SIG-M5 (cell line): ENCODE measurements at regions not wholly inside any gene's neighbourhood (a gene's known extent, or its start where the extent isn't known, plus 50 kb on each side); places are given as distances from the start of the nearest gene placed in this dataset.

Source experiments
- DNase-seq: peaks from one replicate; lab custom pipeline; 2025; lab: John Stamatoyannopoulos, UW

DNA sequence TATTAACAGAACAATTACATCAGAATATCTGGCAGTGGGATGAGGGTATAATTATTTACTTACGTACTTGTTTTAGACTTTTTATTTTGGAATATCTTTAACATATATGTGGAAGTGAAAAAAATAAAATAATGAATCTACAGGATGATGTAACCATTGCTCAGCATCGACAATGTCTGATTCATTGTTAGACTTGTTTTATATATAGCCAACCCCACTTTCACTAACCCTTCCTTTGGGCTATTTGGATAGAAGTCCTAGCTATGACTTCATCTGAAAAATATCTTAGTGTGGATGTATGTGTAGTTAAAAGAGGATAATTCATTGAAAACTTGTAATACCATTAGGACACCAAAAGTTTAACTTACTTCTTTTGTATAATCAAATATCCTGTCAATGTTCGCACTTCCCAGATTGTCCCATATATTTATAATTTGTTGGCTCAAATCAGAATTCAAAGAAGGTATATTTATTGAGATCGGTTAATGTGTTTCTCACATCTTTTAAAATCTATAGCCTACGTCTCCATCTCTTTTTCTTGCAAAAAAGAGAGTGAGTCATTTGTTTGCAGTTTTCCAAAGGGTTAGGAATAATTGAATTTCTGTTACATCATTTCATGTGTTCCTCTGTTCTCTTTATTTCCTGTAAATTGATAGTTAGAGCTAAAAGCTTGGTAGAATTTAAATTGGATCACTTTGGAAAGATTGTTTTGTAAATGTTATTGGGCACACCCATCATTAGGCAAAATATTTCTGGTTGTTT, 506.1 kb upstream of the FAM98A start:
- DNase-seq = no peak

DNA sequence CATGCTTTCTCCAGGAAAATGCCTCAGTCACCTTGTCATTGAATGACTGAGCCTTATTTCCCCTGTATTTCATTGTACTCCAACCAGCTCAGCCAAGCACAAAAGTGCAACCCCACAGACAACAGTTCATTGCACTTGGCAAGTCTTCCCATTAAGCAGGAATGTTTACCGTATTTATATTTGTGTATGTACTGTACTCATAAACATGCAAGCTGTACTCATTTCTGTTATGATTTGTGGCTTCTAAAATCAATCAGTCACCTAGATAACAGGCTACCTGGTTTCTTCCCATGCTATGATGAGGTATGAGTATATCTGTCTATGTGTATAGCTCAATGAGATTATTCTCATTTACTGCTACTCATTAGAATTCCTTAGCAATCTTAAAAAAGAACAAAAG, 505.5 kb upstream of the FAM98A start:
- no peak for DNase-seq

DNA sequence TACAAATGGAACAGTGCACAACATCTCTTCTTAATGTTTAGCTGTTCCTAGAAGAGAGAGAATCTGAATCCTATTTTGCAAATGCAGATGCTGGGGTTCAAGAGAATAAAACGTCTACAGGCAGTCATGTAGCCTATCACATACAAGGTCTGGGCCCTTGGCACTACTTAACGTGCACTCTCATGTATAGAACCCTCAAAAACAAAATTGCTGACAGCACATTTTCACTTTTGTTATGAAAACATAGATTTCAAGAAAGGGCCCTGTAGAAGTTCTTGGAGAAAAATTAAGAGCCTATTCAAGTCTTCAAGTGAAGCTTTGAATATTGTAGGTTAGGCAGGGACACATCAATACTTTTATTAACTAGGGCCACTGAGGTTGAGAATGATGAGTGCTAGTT, 504.3 kb upstream of the FAM98A start:
- DNase-seq = no peak

DNA sequence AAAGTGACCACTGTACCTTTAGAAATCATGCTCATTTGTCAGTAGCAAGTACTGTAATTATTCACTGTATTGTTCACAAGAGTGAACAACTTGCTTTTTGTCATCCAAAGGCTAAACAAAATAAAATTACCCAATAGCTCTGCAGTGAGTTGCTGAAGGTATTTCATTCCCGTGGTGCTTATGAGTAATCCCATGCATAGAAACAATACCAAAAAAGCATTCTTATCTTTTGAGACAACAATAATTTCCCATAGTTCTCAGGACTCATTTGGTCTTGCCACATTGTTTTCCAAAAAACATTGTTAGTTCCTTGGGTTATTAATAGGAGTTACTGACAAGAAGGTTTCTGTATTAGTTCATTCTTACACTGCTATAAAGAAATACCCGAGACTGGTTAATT, 503.2 kb upstream of the FAM98A start:
- no peak for DNase-seq

DNA sequence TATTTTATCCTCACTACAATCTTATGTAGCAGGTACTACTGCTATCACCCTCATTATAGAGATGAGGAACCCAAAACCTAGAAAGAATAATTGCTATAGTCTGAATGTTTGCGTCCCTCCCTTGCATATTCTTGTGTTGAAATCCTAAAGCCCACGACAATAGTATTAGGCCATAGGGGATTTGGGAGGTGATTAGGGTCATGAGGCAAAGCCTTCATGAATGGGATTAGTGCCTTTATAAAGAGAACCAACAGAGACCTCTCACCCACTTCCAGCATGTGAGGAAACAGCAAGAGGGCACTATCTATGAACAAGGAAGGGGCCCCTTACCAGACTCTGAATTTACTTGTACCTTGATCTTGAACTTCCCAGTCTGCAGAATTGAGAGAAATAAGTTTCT, 500.3 kb upstream of the FAM98A start:
- no peak for DNase-seq

DNA sequence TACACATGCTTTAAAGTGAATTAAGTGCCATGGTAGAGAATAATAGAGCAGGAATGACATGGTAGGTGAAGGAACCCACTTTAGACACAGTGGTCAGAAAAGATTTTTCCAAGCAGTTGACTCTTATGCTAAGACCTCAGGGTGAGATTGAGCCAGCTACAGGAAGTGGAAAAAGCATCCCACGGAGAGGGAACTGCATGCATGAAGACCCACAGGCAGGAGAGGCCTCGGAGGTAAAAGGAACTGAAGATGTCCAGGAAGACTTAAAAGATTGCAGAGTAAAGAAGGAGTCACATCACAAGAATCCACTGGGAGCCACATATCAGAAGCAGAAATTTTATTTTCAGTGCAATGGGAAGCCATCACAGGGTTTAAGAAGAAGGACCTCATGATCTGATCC, 499.2 kb upstream of the FAM98A start:
- DNase-seq = no peak

DNA sequence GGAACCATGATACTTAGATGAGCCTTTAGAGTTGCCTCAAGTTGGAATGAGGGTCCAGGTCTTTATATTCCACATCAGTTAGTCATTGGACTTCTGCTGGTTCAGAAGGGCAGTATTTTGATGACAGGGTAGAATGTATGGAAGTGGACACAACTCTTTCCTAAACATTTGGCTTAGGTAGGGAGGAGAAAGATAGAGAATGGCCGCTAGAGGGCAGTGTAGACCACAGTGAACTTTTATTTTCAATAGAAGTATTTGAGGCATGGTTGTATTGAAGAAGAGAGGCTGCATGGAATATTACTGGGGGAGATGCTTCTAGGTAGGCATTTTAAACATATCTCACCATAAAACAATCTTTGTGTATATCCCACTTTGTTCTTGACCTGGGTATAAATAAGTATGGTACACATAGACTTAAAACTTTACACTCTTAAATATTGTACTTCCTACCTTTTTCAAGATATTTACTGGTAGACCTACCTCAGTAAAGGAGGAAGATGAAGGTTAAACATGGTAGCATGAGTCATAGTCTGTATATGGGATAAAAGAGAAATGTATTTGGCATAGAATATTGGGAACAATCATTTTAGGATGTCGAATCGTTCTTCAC, 497.6 kb upstream of the FAM98A start:
- no peak for DNase-seq

DNA sequence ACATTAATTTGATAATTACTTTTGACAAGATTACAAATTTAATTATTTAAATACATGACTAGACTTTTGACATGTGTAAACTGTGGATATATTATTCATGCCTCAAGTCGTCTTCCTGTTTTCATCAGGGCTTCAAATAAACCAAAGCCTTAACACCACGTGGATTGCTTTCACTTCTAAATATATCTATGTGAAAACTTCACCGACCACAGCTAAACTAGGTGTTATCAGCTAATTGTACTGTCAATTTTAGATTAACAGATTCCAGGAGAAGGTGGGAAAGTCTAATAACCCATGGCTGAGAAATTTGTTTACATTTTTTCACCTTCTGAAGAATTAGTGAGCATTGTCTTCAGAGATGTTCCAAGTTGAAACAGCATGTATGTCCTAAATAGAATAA, 494.7 kb upstream of the FAM98A start:
- DNase-seq = no peak

DNA sequence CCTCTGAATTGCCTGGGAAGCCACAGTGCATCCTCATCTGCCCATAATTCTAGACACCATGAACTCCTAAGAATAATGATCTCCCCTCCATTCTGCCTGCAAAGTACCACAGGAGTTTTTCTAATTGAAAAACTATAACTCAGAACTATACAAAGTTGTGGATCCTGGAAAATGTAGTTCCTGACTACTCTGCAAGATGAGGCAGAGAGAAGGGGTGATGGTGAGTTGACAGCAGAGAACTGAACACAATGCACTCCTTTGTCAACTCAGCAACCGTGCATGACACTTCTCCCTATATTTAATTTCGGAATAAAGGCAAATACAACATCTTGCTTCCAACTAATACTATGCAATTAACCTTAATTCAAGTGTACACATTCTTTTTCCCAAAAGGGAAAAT, 471.1 kb upstream of the FAM98A start:
- no peak for DNase-seq

DNA sequence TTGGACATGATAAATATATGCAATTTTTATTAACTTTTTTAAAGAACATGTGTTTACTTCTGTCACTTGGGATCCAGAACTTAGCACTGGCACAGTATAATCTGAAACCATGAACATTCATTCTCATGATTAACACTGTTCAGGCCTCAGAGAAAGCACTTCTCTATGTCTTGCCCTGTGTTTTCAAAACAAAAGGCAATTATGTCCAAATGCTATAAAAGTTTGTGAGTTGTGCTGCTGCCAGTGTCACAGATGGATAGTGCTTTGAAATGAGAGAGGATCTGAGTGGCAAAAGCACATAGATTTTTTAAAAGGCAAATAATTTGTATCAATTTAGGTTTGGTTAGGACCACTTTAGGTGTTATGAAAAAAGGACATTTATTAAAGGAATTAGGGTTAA, 470.5 kb upstream of the FAM98A start:
- no peak for DNase-seq

DNA sequence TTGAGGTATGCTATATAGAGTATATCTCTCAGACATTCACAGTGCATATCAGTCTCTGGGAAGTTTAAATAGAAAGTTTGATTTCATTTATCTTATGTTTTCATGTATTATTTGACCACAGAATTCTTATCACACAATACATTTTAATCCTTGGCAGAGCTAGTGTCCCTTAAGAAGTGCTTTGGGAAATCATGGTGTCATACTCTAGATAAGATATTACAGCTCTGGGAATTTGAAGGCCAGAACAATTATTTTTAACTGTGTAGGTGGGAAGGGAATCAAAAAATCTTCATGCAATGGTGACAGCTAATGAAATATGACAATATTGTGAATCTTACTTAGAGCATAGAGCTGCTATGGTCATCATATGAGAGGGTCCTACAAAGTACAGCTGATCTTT, 451.3 kb upstream of the FAM98A start:
- DNase-seq = no peak

DNA sequence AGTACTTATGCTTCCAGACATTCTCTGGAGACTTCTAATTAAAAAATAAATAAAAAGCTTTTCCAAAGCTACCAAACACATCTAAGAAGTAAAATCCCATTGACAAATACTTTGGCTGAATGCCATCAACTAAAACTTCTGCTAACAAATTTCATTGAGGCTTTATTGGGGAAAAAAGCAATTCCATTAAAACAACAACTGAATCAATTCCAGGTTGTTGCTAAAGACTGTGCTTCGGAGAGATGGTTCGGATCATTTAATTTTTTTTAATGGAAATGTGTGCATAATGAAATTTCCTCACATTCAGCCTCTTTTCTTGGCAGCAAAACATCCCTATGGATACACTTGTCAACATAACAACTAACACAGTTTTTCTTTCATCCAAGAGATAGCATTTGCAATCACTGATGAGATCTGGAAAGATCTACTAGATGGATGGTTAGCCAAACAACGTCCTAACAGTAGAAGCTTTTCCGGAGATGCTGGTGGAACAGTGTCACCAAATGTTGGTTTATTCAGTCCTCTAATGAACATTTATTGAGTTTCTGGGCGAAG, 446.1 kb upstream of the FAM98A start:
- no peak for DNase-seq

DNA sequence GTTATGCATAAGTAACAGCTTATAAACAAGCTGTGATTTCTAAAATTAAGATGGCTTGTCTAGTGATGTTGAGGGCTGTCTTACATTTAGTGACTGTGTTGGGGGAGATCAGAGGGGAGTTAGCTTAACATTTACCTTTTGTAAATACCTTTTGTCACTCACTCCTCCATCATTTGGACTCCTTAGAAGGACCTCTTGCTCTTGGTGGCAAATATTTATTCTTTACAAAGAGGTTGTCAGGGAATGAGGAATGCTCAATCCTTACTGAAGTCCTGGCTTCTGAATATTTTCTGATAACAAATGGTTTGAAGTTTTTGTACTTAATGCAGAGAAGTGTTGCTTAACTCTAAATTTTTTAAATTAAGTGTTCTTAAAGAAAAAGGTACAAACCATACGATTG, 438.8 kb upstream of the FAM98A start:
- no peak for DNase-seq

DNA sequence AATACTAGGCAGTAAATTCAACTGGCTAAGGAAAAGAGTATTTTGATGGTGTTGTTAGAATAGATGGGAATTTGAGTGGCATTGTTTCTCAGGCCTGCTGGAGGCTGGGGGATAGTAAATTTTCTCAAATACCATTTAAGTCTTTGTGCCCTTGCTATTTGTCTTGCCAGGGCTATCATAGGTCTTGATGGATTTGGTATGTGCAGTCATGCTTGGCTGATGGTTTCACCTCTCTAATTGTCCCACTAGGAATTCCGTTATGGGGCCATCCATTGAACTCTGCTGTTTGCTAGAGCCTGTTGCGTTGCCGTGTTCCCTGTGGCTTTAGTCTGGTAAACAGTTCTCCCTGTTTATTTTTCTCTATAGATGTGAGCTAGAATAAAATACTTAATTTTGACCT, 438.1 kb upstream of the FAM98A start:
- no peak for DNase-seq

DNA sequence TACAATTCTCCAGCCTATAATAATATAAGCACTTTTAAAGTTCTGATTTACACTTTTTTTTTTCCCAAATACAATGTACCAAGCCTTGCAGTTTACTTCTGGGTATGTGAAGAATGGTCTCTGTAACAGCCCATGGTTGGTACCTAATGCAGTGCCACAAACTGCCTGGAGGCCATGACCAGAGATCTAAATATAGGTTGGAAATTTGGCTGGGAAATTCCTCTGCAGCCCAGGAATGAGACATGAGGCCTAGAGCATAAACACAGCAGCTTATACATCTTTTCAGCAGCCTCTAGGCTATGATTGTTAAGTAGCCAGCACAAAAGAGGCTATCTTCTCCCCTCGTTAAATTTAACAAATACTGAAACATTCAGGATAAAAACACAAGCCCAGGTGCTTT, 432.0 kb upstream of the FAM98A start:
- DNase-seq = no peak

DNA sequence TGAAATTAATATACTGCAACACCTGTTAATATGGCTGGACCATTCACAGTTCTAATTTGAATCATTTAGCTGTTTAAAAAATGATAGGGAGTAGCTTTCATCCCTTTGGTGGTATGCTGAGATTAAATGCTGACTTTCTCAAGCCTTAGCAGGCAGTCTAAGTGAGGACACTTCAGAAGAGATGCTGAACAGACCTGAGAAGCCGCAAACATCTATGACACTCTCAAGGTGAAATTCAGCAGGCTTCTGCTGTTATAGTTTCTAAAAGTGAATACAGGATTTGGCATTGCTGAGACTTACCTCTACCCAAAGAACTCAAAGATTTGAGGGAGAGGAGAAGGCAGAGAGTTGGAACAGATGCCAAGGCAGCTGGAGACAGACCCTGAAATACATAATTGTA, 431.2 kb upstream of the FAM98A start:
- DNase-seq = no peak

DNA sequence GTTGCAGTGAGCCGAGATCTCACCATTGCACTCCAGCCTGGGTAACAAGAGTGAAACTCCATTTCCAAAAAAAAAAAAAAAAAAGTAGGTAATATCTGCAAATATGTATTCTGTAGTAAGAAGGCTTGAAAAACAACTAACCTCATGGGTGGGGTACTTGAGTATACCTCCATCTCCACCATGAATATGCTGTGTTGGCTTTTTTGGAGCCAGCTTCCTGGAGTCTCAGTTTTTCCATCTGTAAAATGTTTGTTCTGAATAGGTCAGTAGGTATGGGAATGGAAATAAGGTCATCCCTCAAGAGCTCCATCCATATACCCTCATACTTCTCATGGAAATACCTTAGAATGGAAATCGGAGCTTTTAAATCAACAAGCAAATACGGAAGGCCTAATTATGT, 430.0 kb upstream of the FAM98A start:
- no peak for DNase-seq

DNA sequence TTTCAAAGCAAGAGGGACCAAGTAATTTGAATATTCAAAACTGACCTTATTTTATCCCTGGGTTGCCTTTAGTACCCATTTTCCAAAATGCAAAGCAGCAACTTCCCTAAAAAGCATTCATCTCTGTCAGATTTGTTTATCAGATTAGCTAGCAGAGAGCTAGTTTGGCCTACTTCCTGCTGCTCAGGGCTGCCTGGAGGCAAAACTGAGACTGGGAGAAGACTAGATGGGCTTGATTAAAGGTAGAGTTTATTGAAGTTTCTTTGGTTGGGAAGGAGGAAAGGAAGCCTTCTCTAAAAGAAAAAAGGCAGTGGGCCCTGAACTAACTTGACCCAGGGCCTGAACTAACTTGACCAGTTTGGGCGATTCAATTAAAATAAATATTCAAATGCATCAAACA, 426.1 kb upstream of the FAM98A start:
- DNase-seq = no peak

DNA sequence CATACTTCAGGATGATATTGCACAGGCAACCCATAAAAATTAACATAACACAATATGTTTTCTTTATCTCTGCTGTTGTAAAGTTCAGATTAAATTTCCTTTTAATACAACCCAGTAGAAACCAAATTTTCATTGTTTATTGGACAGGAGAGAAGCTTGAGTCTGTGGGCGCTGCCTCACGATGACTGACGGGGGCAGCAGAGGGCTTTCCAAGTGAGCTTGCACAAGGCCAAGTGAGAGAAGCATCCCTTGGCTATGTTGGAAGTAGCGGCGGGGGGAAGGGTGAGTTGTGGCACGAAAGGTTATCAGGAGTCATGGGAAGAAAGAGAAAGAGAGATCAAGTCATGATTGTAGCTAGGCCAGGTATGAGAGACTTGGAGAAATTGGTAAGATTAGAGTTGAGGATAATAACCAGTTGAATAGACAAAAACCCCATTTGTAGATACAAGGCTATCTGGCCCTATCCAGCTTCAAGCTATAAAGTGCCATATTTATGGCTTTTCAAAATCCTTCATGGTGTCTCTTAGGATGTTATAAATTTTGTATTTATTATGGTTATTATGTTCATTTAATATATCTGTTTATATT, 413.7 kb upstream of the FAM98A start:
- no peak for DNase-seq

DNA sequence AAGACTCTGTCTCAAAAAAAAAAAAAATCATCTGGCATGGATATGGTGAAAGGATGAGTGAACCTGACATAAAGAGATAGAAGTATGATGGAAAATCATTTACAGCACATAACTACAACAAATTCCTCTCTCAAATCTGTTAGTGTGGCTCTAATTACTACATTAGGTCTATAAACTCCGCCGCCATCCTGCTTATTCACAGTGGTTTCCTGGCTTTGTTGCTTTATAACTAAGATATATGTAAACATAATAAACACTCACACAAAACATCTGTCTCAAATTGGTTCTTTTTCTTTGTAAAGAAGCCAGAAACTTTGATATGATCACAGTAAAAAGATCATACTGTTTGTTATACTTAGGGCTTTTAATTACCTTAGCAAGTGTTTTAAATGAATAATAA, 412.6 kb upstream of the FAM98A start:
- DNase-seq = no peak

DNA sequence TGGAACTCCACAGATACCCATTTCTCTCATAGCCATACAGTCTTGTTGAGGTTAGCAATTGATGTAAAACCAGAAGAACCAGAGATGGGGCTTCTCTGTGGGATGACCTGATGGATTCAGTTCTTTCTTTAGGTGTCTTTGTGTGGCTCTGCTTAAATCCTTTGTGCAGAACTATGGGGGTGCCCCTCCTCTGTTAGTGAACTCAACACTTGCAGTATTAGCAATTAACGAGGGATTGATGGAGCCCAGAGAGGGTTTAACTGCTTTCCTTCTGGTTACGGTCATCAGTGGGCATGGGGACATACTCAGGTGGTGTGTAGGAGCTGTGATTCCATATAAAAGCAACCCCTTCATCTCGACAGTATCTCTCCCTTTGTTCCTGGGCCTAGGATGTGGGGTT, 406.8 kb upstream of the FAM98A start:
- no peak for DNase-seq

DNA sequence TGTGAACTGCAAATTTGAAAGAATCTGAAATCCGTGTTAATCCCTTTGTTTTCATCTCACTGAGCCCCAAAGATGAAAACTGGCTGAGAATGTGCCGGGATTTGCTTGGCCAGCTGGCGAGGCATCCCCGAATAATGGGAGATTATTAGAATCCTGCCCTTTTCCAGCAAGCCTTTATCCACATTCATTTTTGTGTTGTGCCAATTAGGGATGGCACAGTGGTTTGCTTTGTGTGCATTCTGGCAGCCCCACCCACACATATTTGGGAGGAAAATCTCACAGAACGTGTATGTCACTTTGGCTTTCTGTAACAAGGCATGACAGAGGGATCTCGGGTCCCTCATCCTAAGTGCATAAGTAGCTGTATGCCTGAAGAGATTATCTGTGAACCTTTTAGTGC, 405.8 kb upstream of the FAM98A start:
- no peak for DNase-seq

DNA sequence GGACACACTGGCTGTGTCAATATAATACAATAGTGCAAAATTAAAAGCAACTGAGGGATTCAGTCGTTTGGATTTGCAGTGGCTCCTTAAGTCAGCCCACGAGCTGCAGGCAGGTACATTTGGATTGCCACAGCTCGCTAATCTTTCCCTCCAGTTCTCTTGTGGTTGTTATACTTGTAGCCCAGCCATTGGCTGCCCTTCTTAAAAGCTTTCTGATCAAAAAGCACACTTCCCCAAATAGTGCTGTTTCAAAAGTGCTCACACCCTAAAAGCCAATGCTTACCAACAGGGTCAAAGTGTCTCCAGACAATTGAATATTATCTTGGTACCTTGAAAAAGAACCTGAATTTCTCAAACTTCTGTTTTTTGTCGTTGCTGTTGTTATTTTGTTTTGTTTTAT, 404.7 kb upstream of the FAM98A start:
- DNase-seq = no peak

DNA sequence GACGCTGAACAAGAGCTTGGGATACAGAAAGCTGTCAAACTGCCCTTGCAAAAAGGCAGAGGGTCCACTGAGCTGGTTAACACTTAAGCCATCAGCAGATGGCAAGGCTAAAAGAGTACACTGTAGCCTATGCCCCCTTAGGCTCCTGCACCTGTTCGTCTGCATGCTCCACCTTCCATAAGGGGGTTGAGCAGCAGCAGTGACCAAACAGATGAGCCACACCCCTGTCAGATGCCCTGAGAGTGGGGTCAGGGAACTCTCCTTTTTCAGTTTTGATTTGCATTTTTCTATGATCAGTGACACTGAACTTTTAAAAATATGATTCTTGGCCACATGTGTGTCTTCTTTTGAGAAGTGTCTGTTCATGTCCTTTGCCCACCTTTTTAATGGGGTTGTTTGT, 402.5 kb upstream of the FAM98A start:
- no peak for DNase-seq
